IPS-18c (cell line): ENCODE measurements at regions not wholly inside any gene's neighbourhood (a gene's known extent, or its start where the extent isn't known, plus 50 kb on each side); places are given as distances from the start of the nearest gene placed in this dataset.

Experiments used
- H3K4me3 ChIP-seq: 2 replicates; pipeline ENCODE4 v1.7.0; 2013; ENCODE audit warnings: low read depth, mild to moderate bottlenecking, low read length, moderate library complexity; ENCODE audit not compliant: insufficient read depth
- H3K9me3 ChIP-seq: one replicate; pipeline ENCODE4 v1.6.1; 2013; ENCODE audit warnings: mild to moderate bottlenecking, low read length, moderate library complexity; ENCODE audit not compliant: control insufficient read depth, insufficient read depth

GRCh38 chr13:22039961-22040360, 369.1 kb downstream of the FGF9 start:
- no peak overlapping the region for H3K4me3 ChIP-seq
- no peaks in the 10 kb centered on the region for H3K9me3 ChIP-seq

GRCh38 chr13:22040810-22041364, 370.0 kb downstream of the FGF9 start:
- no peaks in the 10 kb centered on the region for H3K9me3 ChIP-seq
- peak overlapping the region; percentile 59 for H3K4me3 ChIP-seq

- H3K4me3 ChIP-seq, result peak overlapping the region; percentile 59
Observed at GRCh38 chr13:22041741-22042140, 370.9 kb downstream of the FGF9 start.

GRCh38 chr13:22047082-22047784, 376.4 kb downstream of the FGF9 start:
- Histone ChIP-seq H3K4me3 (no peak overlapping the region), H3K9me3 (no peaks in the 10 kb centered on the region)

More at GRCh38 chr13:22041741-22042140, 370.9 kb downstream of the FGF9 start:
- no peaks in the 10 kb centered on the region for H3K9me3 ChIP-seq

GRCh38 chr13:22047785-22048104, 376.9 kb downstream of the FGF9 start:
- no peak overlapping the region for H3K4me3 ChIP-seq
- H3K9me3 ChIP-seq, result no peaks in the 10 kb centered on the region

- H3K4me3 ChIP-seq, result no peak overlapping the region
- H3K9me3 ChIP-seq, result no peaks in the 10 kb centered on the region
Observed at GRCh38 chr13:22049384-22049783, 378.5 kb downstream of the FGF9 start.

GRCh38 chr13:22050951-22051563, 380.2 kb downstream of the FGF9 start:
- H3K4me3 ChIP-seq, result no peak overlapping the region
- no peaks in the 10 kb centered on the region for H3K9me3 ChIP-seq

GRCh38 chr13:22053053-22053452, 382.2 kb downstream of the FGF9 start:
- no peak overlapping the region for H3K4me3 ChIP-seq
- no peaks in the 10 kb centered on the region for H3K9me3 ChIP-seq

- H3K4me3 ChIP-seq, result no peak overlapping the region
Observed at GRCh38 chr13:22055259-22055658, 384.4 kb downstream of the FGF9 start.

GRCh38 chr13:22060187-22060586, 389.3 kb downstream of the FGF9 start:
- Histone ChIP-seq H3K9me3 (no peaks in the 10 kb centered on the region), H3K4me3 (no peak overlapping the region)

More at GRCh38 chr13:22055259-22055658, 384.4 kb downstream of the FGF9 start:
- no peaks in the 10 kb centered on the region for H3K9me3 ChIP-seq

- no peak overlapping the region for H3K4me3 ChIP-seq
- no peaks in the 10 kb centered on the region for H3K9me3 ChIP-seq
Observed at GRCh38 chr13:22061371-22061805, 390.5 kb downstream of the FGF9 start.

- Histone ChIP-seq H3K4me3 (no peak overlapping the region), H3K9me3 (no peaks in the 10 kb centered on the region)
Observed at GRCh38 chr13:22061806-22062391, 391.0 kb downstream of the FGF9 start.

- no peaks in the 10 kb centered on the region for H3K9me3 ChIP-seq
- no peak overlapping the region for H3K4me3 ChIP-seq
Observed at GRCh38 chr13:22062478-22063205, 391.8 kb downstream of the FGF9 start.

GRCh38 chr13:22063416-22064124, 392.7 kb downstream of the FGF9 start:
- Histone ChIP-seq H3K4me3 (no peak overlapping the region), H3K9me3 (no peaks in the 10 kb centered on the region)

GRCh38 chr13:22064854-22065620, 394.2 kb downstream of the FGF9 start:
- H3K4me3 ChIP-seq, result no peak overlapping the region

GRCh38 chr13:22073718-22074117, 402.8 kb downstream of the FGF9 start:
- Histone ChIP-seq H3K9me3 (no peaks in the 10 kb centered on the region), H3K4me3 (no peak overlapping the region)

More at GRCh38 chr13:22064854-22065620, 394.2 kb downstream of the FGF9 start:
- H3K9me3 ChIP-seq, result no peaks in the 10 kb centered on the region
